Left ventricle myocardium inferior (tissue), 1 donor: ENCODE measurements at regions not wholly inside any gene's neighbourhood (a gene's known extent, or its start where the extent isn't known, plus 50 kb on each side); places are given as distances from the start of the nearest gene placed in this dataset.

Experiments used
- DNase-seq: peaks from one replicate; pipeline ENCODE4 v3.0.0-alpha.2; 2020
- H3K27ac ChIP-seq: fragments of 200-600 bp; replicated peaks from 2 replicates; pipeline ENCODE4 v1.8.0; 2021
- H3K27me3 ChIP-seq: fragments of 200-600 bp; 2 replicates; pipeline ENCODE4 v1.8.0; 2021; ENCODE audit warnings: low read depth
- H3K36me3 ChIP-seq: fragments of 200-600 bp; 2 replicates; pipeline ENCODE4 v1.8.0; 2021
- H3K4me1 ChIP-seq: fragments of 200-600 bp; 2 replicates; pipeline ENCODE4 v1.8.0; 2021
- H3K4me3 ChIP-seq: fragments of 200-600 bp; 2 replicates; pipeline ENCODE4 v1.8.0; 2021; ENCODE audit warnings: mild to moderate bottlenecking, moderate library complexity
- H3K9me3 ChIP-seq: fragments of 200-600 bp; replicated peaks from 2 replicates; pipeline ENCODE4 v1.8.0; 2021
- CTCF ChIP-seq: fragments of 200-600 bp; IDR thresholded peaks from 2 replicates; pipeline ENCODE4 v1.8.0; 2021; ENCODE audit warnings: antibody characterized with exemption, mild to moderate bottlenecking, borderline replicate concordance
- intact Hi-C: fragments of 100-400 bp; cut with micrococcal nuclease; formaldehyde crosslinking; loops from one replicate; pipeline ENCODE4 v1.11.0; 2022
- donor health status: DM: no; HTN: yes; CAD: no; lungs with severe emphysema.

- Histone ChIP-seq H3K27me3 (no peaks in the 10 kb centered on the region), H3K27ac (no peak overlapping the region), H3K9me3 (peaks cover 5% of the 10 kb centered on the region), H3K36me3 (no peaks in the 10 kb centered on the region), H3K4me1 (peaks cover 12% of the 10 kb centered on the region), H3K4me3 (no peak overlapping the region)
- no peak for TF ChIP-seq CTCF
- DNase-seq: no peak
- intact Hi-C loops: no loop called here
Measured at GRCh38 chr7:112707655-112708054, 82.5 kb downstream of the TMEM168 start.

- peaks cover 3% of the 10 kb centered on the region for H3K9me3 ChIP-seq
- H3K36me3 ChIP-seq: no peaks in the 10 kb centered on the region
- peaks cover 12% of the 10 kb centered on the region for H3K4me1 ChIP-seq
- intact Hi-C loops: no loop called here
- no peak for DNase-seq
- no peaks in the 10 kb centered on the region for H3K27me3 ChIP-seq
- no peak for TF ChIP-seq CTCF
- no peak overlapping the region for H3K27ac ChIP-seq
- no peak overlapping the region for H3K4me3 ChIP-seq
Measured at GRCh38 chr7:112708236-112708635, 82.0 kb downstream of the TMEM168 start.
